VCaP (cell line): ENCODE measurements at regions not wholly inside any gene's neighbourhood (a gene's known extent, or its start where the extent isn't known, plus 50 kb on each side); places are given as distances from the start of the nearest gene placed in this dataset.
"Not testable (repeated sequence)": the region's sequence is repeated elsewhere in the genome, so short reads cannot be mapped to it uniquely, and the experiment has no call there.

Experiments used
- H3K27ac ChIP-seq: fragments of 450-650 bp; 2 replicates; pipeline ENCODE4 v1.5.1; 2017
- CTCF ChIP-seq: fragments of 450-650 bp; conservative IDR thresholded peaks from 2 replicates; pipeline ENCODE4 v1.5.1; 2017; ENCODE audit warnings: mild to moderate bottlenecking, moderate library complexity

GRCh38 chrX:40883021-40883619, 147.8 kb upstream of the MED14 start:
- H3K27ac ChIP-seq: no peak overlapping the region
- TF ChIP-seq CTCF: no peak

GRCh38 chrX:40885989-40886388, 150.6 kb upstream of the MED14 start:
- H3K27ac ChIP-seq: no peak overlapping the region
- TF ChIP-seq CTCF: no peak

GRCh38 chrX:40887476-40887875, 152.1 kb upstream of the MED14 start:
- TF ChIP-seq CTCF: no peak
- H3K27ac ChIP-seq: no peak overlapping the region

GRCh38 chrX:40891798-40892197, 156.5 kb upstream of the MED14 start:
- H3K27ac ChIP-seq: no peak overlapping the region
- TF ChIP-seq CTCF: no peak

- no peak for TF ChIP-seq CTCF
- H3K27ac ChIP-seq: no peak overlapping the region
These were observed 158.0 kb upstream of the MED14 start for GRCh38 chrX:40893251-40893910.

GRCh38 chrX:40895246-40895645, 159.9 kb upstream of the MED14 start:
- TF ChIP-seq CTCF: no peak
- H3K27ac ChIP-seq: no peak overlapping the region

- H3K27ac ChIP-seq: no peak overlapping the region
- no peak for TF ChIP-seq CTCF
These were observed 162.5 kb upstream of the MED14 start for GRCh38 chrX:40897718-40898270.

GRCh38 chrX:40904739-40905138, 169.4 kb upstream of the MED14 start:
- H3K27ac ChIP-seq: not testable (repeated sequence)
